ENCODE measurements at regions not wholly inside any gene's neighbourhood (a gene's known extent, or its start where the extent isn't known, plus 50 kb on each side); places are given as distances from the start of the nearest gene placed in this dataset.

- TF ChIP-seq POLR2A (IDR thresholded peaks at IDR 0.05; ENCODE audit: borderline replicate concordance, extremely low read depth, insufficient read depth, insufficient read length) (no peak), RAD21 (IDR thresholded peaks at IDR 0.05; ENCODE audit: low read depth) (no peak), CBX3 (IDR thresholded peaks at IDR 0.05; ENCODE audit: low read depth) (no peak), EZH2 (IDR thresholded peaks at IDR 0.05) (no peak), POLR2AphosphoS5 (IDR thresholded peaks at IDR 0.05; ENCODE audit: low read depth, low read length) (no peak), SRF (IDR thresholded peaks at IDR 0.05; ENCODE audit: low read depth) (no peak), TCF7L2 (IDR thresholded peaks at IDR 0.05; ENCODE audit: borderline replicate concordance, extremely low read depth, insufficient read depth, insufficient read length) (no peak), SP1 (IDR thresholded peaks at IDR 0.05; ENCODE audit: low read depth) (no peak), FOSL1 (IDR thresholded peaks at IDR 0.05; ENCODE audit: low read depth) (no peak), ZNF274 (IDR thresholded peaks at IDR 0.05; ENCODE audit: low read depth, low read length) (no peak), ZFX (IDR thresholded peaks at IDR 0.05) (no peak), REST (IDR thresholded peaks at IDR 0.05; ENCODE audit: low read depth) (no peak), MAX (IDR thresholded peaks at IDR 0.05) (no peak)
- Histone ChIP-seq H3K9me2 (ENCODE audit: insufficient read depth) (no peaks in the 10 kb centered on the region), H4K20me1 (ENCODE audit: insufficient read depth) (no peaks in the 10 kb centered on the region), H3K9me3 (ENCODE audit: control insufficient read depth in 1 of 2, insufficient read depth in 1 of 2, low read depth in 1 of 2, low read length in 2 of 2) (no peaks in the 10 kb centered on the region), H3K4me2 (ENCODE audit: low read length) (no peak overlapping the region), H3K4me3 (replicated peaks in 1 of 2; ENCODE audit: low read depth in 1 of 2, low read length in 2 of 2) (no peak overlapping the region), H2AFZ (ENCODE audit: low read depth, low read length, poor library complexity, severe bottlenecking) (no peak overlapping the region), H3K4me1 (ENCODE audit: control insufficient read depth in 1 of 2, insufficient read depth in 2 of 2, low read length in 2 of 2) (0 out of 4 replicates have a peak, but pooled peaks cover 0 to 4% of the 10 kb centered on the region in 2 experiments), H3K27me3 (ENCODE audit: insufficient read depth, low read length) (no peaks in the 10 kb centered on the region), H3K9ac (ENCODE audit: low read length) (no peak overlapping the region), H3K79me2 (ENCODE audit: insufficient read depth, low read length) (no peaks in the 10 kb centered on the region), H3K27ac (ENCODE audit: low read depth, low read length) (no peak overlapping the region), H3K36me3 (ENCODE audit: control insufficient read depth in 1 of 2, insufficient read depth in 2 of 2, low read length in 2 of 2) (no peaks in the 10 kb centered on the region)
- ATAC-seq (no peak), DNase-seq (ENCODE audit: low read depth, low spot score) (no peak)
- POLR2A ChIA-PET = no interaction called here
- intact Hi-C loops (cut with micrococcal nuclease) = no loop called here
- no TSS peak for BruUV-seq (replicated peaks)
- CTCF ChIA-PET = no interaction called here
- RAD21 ChIA-PET (ENCODE audit: low non-redundant PET in 1 of 2, low total read pairs in 2 of 2, uncharacterized antibody in 2 of 2, unreplicated experiment in 2 of 2) = interaction anchor here in 1 of 2 experiments (0.7 kb wide), 1 partner anchor 80 kb away, joined by 5 read pairs; no protein-coding TSS in a partner anchor
Measured at GRCh38 chr4:125045311-125045710, 269.4 kb upstream of the FAT4 start.

All from HCT116 (cell line).